ENCODE measurements at regions not wholly inside any gene's neighbourhood (a gene's known extent, or its start where the extent isn't known, plus 50 kb on each side); places are given as distances from the start of the nearest gene placed in this dataset.

GRCh38 chr5:8981496-8981895 is 564.4 kb downstream of the SEMA5A start:
- peak; percentile 29 for DNase-seq (ENCODE audit: low spot score)

GRCh38 chr5:8984386-8984785 is 561.5 kb downstream of the SEMA5A start:
- no peak for DNase-seq (ENCODE audit: low spot score)
